ENCODE measurements at regions not wholly inside any gene's neighbourhood (a gene's known extent, or its start where the extent isn't known, plus 50 kb on each side); places are given as distances from the start of the nearest gene placed in this dataset.

- CTCF ChIA-PET (ENCODE audit: low intra/inter-chr PET ratio, low total read pairs): no interaction called here
- FAIRE-seq: no peak
- POLR2A ChIA-PET: no interaction called here
- Histone ChIP-seq H3K4me1 (ENCODE audit: insufficient read depth, low read length) (no peaks in the 10 kb centered on the region), H3K36me3 (replicated peaks in 1 of 2; ENCODE audit: control insufficient read depth in 1 of 2, insufficient read depth in 2 of 2, low read length in 2 of 2) (no peaks in the 10 kb centered on the region), H2AFZ (ENCODE audit: low read length) (no peak overlapping the region), H3K27me3 (ENCODE audit: control insufficient read depth in 1 of 2, insufficient read depth in 2 of 2, low read length in 2 of 2) (no peaks in the 10 kb centered on the region), H3K27ac (ENCODE audit: extremely low read length, insufficient read depth, low read length) (no peak overlapping the region), H3K4me3 (replicated peaks in 1 of 3; ENCODE audit: insufficient read depth in 1 of 3, low read depth in 2 of 3, low read length in 3 of 3) (no peak overlapping the region), H3K9me3 (ENCODE audit: low read length) (peaks cover 15% of the 10 kb centered on the region), H3K79me2 (ENCODE audit: insufficient read depth, low read length) (no peaks in the 10 kb centered on the region), H3K4me2 (ENCODE audit: low read depth, low read length) (no peak overlapping the region), H3K9ac (ENCODE audit: insufficient read depth, low read depth, low read length) (no peak overlapping the region), H4K20me1 (ENCODE audit: insufficient read depth, low read length) (no peaks in the 10 kb centered on the region)
- in situ Hi-C loops (cut with HindIII; ENCODE audit: extremely low pct_ligation_motif_present, low pct_unique_long_range_greater_than_20kb) (no loop called here), intact Hi-C loops (cut with micrococcal nuclease; ENCODE audit: unreplicated experiment) (no loop called here)
- ATAC-seq: no peak
- BruUV-seq (replicated peaks): no TSS peak
- no peak for DNase-seq (ENCODE audit: low spot score)
- peak; percentile 54 to 67; a peak in 3 of 4 replicates for TF ChIP-seq MAFK (conservative IDR thresholded peaks at IDR 0.05 in 1 of 2, IDR thresholded peaks at IDR 0.05 in 1 of 2; ENCODE audit: low read length in 2 of 2)
- TF ChIP-seq ZNF282 (IDR thresholded peaks at IDR 0.05; ENCODE audit: partially characterized antibody): no peak
- no peak for TF ChIP-seq IRF1 (CRISPR knock-in tag; IDR thresholded peaks at IDR 0.05; ENCODE audit: low read depth)
- TF ChIP-seq MAFF (IDR thresholded peaks at IDR 0.05; ENCODE audit: low read depth, low read length): peak; percentile 63
- 0% methylated on average over 2 of the region's 2 CpGs for WGBS (ENCODE audit: low lambda C conversion rate)
These were observed 94.0 kb upstream of the STT3B start for GRCh38 chr3:31438742-31439141.

GRCh38 chr3:31439890-31440750 lies 92.6 kb upstream of the STT3B start:
- no peaks in the 10 kb centered on the region for H4K20me1 ChIP-seq (ENCODE audit: insufficient read depth, low read length)
- CTCF ChIA-PET (ENCODE audit: low intra/inter-chr PET ratio, low total read pairs): no interaction called here
- in situ Hi-C loops (cut with HindIII; ENCODE audit: extremely low pct_ligation_motif_present, low pct_unique_long_range_greater_than_20kb): no loop called here
- DNase-seq (ENCODE audit: low spot score) (no peak), FAIRE-seq (no peak), ATAC-seq (no peak)
- 25% methylated on average over 3 of the region's 3 CpGs for WGBS (ENCODE audit: low lambda C conversion rate)
- intact Hi-C loops (cut with micrococcal nuclease; ENCODE audit: unreplicated experiment): no loop called here
- H3K27ac ChIP-seq (ENCODE audit: extremely low read length, insufficient read depth, low read length): no peak overlapping the region
- BruUV-seq (replicated peaks): no TSS peak
- no peaks in the 10 kb centered on the region for H3K79me2 ChIP-seq (ENCODE audit: insufficient read depth, low read length)
- H3K9me3 ChIP-seq (ENCODE audit: low read length): peaks cover 15% of the 10 kb centered on the region
- H3K27me3 ChIP-seq (ENCODE audit: control insufficient read depth in 1 of 2, insufficient read depth in 2 of 2, low read length in 2 of 2): no peaks in the 10 kb centered on the region
- POLR2A ChIA-PET: no interaction called here
- H3K36me3 ChIP-seq (replicated peaks in 1 of 2; ENCODE audit: control insufficient read depth in 1 of 2, insufficient read depth in 2 of 2, low read length in 2 of 2): no peaks in the 10 kb centered on the region
- H3K4me3 ChIP-seq (replicated peaks in 1 of 3; ENCODE audit: insufficient read depth in 1 of 3, low read depth in 2 of 3, low read length in 3 of 3): no peak overlapping the region
- no peak overlapping the region for H3K9ac ChIP-seq (ENCODE audit: insufficient read depth, low read depth, low read length)
- H3K4me1 ChIP-seq (ENCODE audit: insufficient read depth, low read length): no peaks in the 10 kb centered on the region
- H2AFZ ChIP-seq (ENCODE audit: low read length): no peak overlapping the region
- no peak overlapping the region for H3K4me2 ChIP-seq (ENCODE audit: low read depth, low read length)
- no peak for TF ChIP-seq RELA (CRISPR knock-in tag; IDR thresholded peaks at IDR 0.05)
- TF ChIP-seq PHF20 (CRISPR knock-in tag; IDR thresholded peaks at IDR 0.05): no peak
- TF ChIP-seq ZNF841 (CRISPR knock-in tag; IDR thresholded peaks at IDR 0.05; ENCODE audit: borderline replicate concordance): no peak
- TF ChIP-seq ZNF44 (CRISPR knock-in tag; IDR thresholded peaks at IDR 0.05): no peak
- no peak for TF ChIP-seq RFXAP (CRISPR knock-in tag; IDR thresholded peaks at IDR 0.05; ENCODE audit: borderline replicate concordance)
- no peak for TF ChIP-seq ZHX2 (IDR thresholded peaks at IDR 0.05; ENCODE audit: low read depth)
- no peak for TF ChIP-seq ZHX2 (CRISPR knock-in tag; IDR thresholded peaks at IDR 0.05; ENCODE audit: borderline replicate concordance)
- TF ChIP-seq ATF1 (CRISPR knock-in tag; IDR thresholded peaks at IDR 0.05): no peak
- no peak for TF ChIP-seq GLI4 (CRISPR knock-in tag; IDR thresholded peaks at IDR 0.05; ENCODE audit: borderline replicate concordance)

Data from HepG2 (cell line).